GM21447 (cell line): ENCODE measurements at regions not wholly inside any gene's neighbourhood (a gene's known extent, or its start where the extent isn't known, plus 50 kb on each side); places are given as distances from the start of the nearest gene placed in this dataset.
"Not testable (repeated sequence)": the region's sequence is repeated elsewhere in the genome, so short reads cannot be mapped to it uniquely, and the experiment has no call there.

Source experiments
- ATAC-seq: cut with Tn5 transposase; IDR thresholded peaks from one replicate; pipeline ENCODE4 v1.9.1; 2021; ENCODE audit not compliant: unreplicated experiment

GRCh38 chr14:106522990-106523389, 996.6 kb downstream of the TMEM121 start:
- ATAC-seq: no peak

- ATAC-seq: no peak
Observed at GRCh38 chr14:106528717-106529116, 1002.3 kb downstream of the TMEM121 start.

- ATAC-seq: no peak
Observed at GRCh38 chr14:106530031-106530422, 1003.6 kb downstream of the TMEM121 start.

- ATAC-seq: peak; percentile 83
Observed at GRCh38 chr14:106530423-106531107, 1004.2 kb downstream of the TMEM121 start.

GRCh38 chr14:106537597-106537996, 1011.2 kb downstream of the TMEM121 start:
- not testable (repeated sequence) for ATAC-seq

GRCh38 chr14:106538201-106538600, 1011.8 kb downstream of the TMEM121 start:
- no peak for ATAC-seq

- ATAC-seq: no peak
Observed at GRCh38 chr14:106547735-106548434, 1021.5 kb downstream of the TMEM121 start.

GRCh38 chr14:106549064-106549463, 1022.7 kb downstream of the TMEM121 start:
- ATAC-seq: no peak

GRCh38 chr14:106551265-106551664, 1024.9 kb downstream of the TMEM121 start:
- no peak for ATAC-seq

- ATAC-seq: not testable (repeated sequence)
Observed at GRCh38 chr14:106556211-106556610, 1029.8 kb downstream of the TMEM121 start.

- no peak for ATAC-seq
Observed at GRCh38 chr14:106556665-106557289, 1030.4 kb downstream of the TMEM121 start.

GRCh38 chr14:106562451-106562850, 1036.1 kb downstream of the TMEM121 start:
- ATAC-seq: no peak

GRCh38 chr14:106564058-106564643, 1037.8 kb downstream of the TMEM121 start:
- ATAC-seq: no peak

- ATAC-seq: peak; percentile 46
Observed at GRCh38 chr14:106578481-106578880, 1052.1 kb downstream of the TMEM121 start.

GRCh38 chr14:106579084-106579483, 1052.7 kb downstream of the TMEM121 start:
- no peak for ATAC-seq

GRCh38 chr14:106585692-106586091, 1059.3 kb downstream of the TMEM121 start:
- no peak for ATAC-seq

- no peak for ATAC-seq
Observed at GRCh38 chr14:106586098-106586704, 1059.8 kb downstream of the TMEM121 start.

GRCh38 chr14:106591539-106591938, 1065.2 kb downstream of the TMEM121 start:
- not testable (repeated sequence) for ATAC-seq

- not testable (repeated sequence) for ATAC-seq
Observed at GRCh38 chr14:106592115-106592852, 1065.9 kb downstream of the TMEM121 start.

- ATAC-seq: no peak
Observed at GRCh38 chr14:106599209-106599608, 1072.8 kb downstream of the TMEM121 start.
